Bronchial epithelial cell (primary cell): ENCODE measurements at regions not wholly inside any gene's neighbourhood (a gene's known extent, or its start where the extent isn't known, plus 50 kb on each side); places are given as distances from the start of the nearest gene placed in this dataset.
A peak's percentile ranks its signal among the peaks of the same experiment; 100 is the strongest.

Experiments
- DNase-seq: peaks from one replicate; pipeline ENCODE4 v3.0.0-alpha.2; 2010; ENCODE audit warnings: low read depth
- FAIRE-seq: peaks from 2 replicates; lab custom pipeline; 2011; peaks lifted over from hg19 to GRCh38; lab: Jason Lieb, UNC
- H3K27me3 ChIP-seq: 2 replicates; pipeline ENCODE4 v1.5.1; 2011; ENCODE audit warnings: low read length; ENCODE audit not compliant: control insufficient read depth, insufficient read depth
- H3K36me3 ChIP-seq: 2 replicates; pipeline ENCODE4 v1.5.1; 2011; ENCODE audit warnings: low read length; ENCODE audit not compliant: control insufficient read depth, insufficient read depth
- H3K4me3 ChIP-seq: 2 replicates; pipeline ENCODE4 v1.5.1; 2011; ENCODE audit warnings: mild to moderate bottlenecking, low read depth, low read length, control low read depth
- CTCF ChIP-seq: IDR thresholded peaks from 2 replicates; pipeline ENCODE4 v1.5.1; 2011; ENCODE audit warnings: mild to moderate bottlenecking, moderate library complexity, low read length, control low read depth, inconsistent platforms; ENCODE audit not compliant: insufficient read depth, severe bottlenecking

DNA sequence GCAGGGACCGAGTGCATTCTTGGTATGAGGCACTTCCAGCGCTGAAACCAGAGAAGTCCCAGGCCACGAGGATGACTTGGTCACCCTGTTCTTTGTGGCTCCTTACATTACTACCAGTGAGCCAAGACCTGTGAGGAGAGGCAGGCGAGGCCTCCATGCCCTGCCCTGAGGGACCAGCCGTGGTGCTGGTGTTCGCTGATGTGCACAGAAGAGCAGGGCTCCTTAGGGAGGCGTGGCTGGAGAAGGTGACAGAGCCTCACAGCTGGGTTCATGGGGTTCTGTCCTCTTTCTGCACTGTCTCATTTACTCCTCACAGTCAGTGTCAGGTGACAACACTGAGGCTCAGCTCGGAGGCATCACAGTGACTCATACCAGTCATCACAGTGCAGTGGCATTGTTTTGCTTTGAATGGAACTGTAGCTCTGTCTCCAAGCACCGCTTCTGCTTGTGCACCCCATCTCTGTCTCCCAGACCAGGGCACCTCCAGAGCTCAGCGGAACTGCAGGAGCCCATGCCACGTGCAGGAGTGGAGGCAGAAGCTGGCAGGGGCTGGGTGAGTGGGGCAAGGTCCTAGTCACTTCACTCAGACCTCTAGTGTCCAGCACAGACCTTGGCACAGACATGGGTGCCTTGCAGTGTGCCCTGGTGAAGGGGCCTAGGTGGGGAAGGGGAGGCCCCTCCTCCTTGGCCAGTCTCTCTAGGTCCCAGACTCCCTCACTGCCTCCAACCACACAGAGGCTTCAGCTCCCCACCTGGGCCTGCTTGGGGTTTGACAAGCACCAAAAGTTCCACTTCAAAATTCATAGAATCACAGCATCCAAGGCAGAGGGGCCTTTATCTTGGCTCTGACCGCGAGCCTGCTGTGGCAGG, 310.9 kb downstream of the MATN1 start:
- H3K4me3 ChIP-seq = no peak overlapping the region
- no peaks in the 10 kb centered on the region for H3K36me3 ChIP-seq
- peak; percentile 10 for DNase-seq
- TF ChIP-seq CTCF = no peak
- no peak for FAIRE-seq
- peaks cover 2% of the 10 kb centered on the region for H3K27me3 ChIP-seq

DNA sequence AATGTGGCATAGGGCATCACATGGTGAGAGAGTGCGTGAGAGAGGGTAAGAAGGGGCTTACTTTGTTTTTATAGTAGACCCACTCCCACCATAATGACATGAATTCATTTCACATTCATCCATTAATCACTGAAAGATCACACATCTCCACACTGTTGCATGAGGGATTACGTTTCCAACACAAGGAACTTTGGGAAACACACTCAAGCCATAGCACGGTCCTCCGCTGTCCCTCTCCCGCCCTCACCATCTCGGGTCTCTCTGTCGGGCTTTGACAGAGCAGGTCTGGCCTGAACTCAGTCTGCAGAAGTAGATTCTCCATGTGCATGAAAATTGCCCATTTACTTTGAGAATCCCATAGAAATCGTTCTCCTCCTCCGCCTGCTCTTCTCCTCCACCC, 312.2 kb downstream of the MATN1 start:
- no peak for DNase-seq
- FAIRE-seq = peak; percentile 58

DNA sequence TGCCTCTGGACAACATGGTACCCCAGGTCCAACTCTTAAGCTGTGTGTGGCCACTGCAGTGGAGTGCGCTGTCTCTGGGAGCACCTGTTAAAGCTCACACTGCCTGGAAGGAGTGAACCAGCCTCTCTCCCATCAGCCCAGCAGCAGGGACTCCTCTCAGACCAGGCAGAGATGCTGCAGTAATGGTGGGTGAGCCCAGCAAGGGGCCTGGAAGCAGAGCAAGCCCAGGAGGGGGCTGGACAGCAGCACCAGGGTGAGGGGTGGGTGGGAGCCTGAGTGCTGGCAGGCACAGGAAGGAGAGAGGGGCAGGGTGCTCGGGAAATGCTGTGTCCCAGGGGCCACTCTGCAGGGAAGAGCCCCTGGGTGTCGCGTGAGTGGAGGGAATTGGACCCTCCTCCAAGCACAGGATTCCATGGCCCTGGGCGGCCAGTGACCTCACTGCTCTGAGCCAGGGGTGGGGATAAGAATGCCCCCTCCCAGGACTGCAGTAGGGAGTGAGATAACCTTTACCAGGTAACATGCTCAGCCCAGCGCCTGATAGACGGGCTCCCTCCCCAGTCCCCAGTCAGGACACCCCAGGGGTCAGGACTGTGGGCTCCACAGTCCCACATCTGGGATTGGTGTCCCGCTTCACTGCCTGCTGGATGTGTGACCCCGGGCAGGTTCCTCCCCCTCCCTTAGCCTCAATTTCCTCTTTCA, 313.1 kb downstream of the MATN1 start:
- H3K4me3 ChIP-seq = no peak overlapping the region
- H3K27me3 ChIP-seq = peaks cover 2% of the 10 kb centered on the region
- FAIRE-seq (no peak), DNase-seq (no peak)
- H3K36me3 ChIP-seq = no peaks in the 10 kb centered on the region
- TF ChIP-seq CTCF = no peak

More for the DNA sequence above, 312.2 kb downstream of the MATN1 start:
- H3K4me3 ChIP-seq = no peak overlapping the region
- no peak for TF ChIP-seq CTCF
- H3K27me3 ChIP-seq = peaks cover 2% of the 10 kb centered on the region
- no peaks in the 10 kb centered on the region for H3K36me3 ChIP-seq

DNA sequence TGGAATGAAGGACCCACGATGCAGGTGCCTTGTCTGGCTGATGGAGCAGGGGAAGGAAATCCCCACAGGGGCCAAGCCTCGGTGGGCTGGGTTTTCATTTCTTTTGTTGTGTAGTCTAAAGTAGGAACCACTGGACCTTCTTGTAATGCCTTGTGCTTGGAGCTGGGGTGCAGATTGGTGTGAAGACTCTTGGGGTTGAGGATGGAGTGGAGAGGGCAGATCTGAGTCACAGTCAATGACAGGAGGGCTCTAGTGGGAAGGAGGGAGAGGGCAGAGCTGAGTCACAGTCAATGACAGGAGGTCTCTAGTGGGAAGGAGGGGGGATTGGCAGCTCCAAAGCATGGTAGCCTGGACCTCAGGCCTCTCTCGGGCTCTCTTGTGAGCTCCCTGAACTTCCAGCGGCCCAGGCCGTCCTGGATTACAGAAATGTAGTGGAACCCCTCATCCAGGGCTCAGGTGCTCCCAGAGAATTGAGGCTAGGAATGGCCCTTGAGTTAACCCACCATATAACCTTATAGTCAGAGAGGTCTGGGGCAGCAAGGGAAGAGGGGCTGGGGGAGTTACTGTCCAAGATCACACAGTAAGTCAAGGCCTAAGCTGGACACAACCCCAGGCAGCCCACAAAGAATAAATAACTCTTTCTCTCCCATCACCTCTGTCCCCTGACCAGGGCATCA, 313.8 kb downstream of the MATN1 start:
- Histone ChIP-seq H3K36me3 (no peaks in the 10 kb centered on the region), H3K27me3 (peaks cover 2% of the 10 kb centered on the region), H3K4me3 (no peak overlapping the region)
- DNase-seq (no peak), FAIRE-seq (no peak)
- no peak for TF ChIP-seq CTCF

DNA sequence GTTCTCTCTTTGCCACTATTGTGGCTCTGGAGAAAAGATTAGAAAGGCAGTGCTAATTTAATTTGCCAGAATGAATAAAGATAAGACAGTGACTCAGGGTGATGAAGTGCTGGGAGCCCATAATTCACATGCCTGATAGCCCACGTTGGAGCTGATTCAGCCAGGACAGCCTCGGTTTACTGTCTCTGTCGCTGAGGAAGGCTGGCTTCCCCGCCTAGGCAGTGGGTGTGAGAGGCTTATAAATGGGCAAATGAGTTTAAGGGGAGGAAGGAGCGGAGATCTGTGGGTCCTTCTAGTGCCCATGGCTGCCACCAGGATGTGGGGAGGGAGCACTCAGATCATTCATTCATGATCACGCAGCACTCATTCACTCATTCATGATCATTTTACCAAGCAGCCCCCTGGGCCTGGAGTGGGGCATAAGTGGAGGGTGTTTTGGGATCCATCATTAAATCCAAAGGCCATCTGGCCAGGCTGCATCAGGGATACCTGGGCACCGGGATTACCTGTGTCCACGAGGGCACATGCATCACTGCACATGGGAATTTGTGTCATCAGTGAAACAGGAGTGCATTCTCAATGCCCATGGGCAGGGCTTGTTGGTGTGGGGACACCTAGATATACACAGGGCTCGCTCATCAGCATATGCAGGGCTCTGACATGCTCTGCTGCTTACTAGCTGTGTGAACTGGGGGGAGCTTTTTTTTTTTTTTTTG, 315.4 kb downstream of the MATN1 start:
- DNase-seq (no peak), FAIRE-seq (no peak)
- Histone ChIP-seq H3K4me3 (no peak overlapping the region), H3K36me3 (no peaks in the 10 kb centered on the region), H3K27me3 (peaks cover 2% of the 10 kb centered on the region)
- TF ChIP-seq CTCF = no peak
